NCI-H524 treated with DMSO at 0.1 percent for 48 hours (cell line): ENCODE measurements at regions not wholly inside any gene's neighbourhood (a gene's known extent, or its start where the extent isn't known, plus 50 kb on each side); places are given as distances from the start of the nearest gene placed in this dataset.
A peak's percentile ranks its signal among the peaks of the same experiment; 100 is the strongest.

Experiments used
- DNase-seq: peaks from one replicate; lab custom pipeline; 2025; lab: John Stamatoyannopoulos, UW

GRCh38 chr2:128632501-128632800 lies 313.8 kb upstream of the HS6ST1 start:
- no peak for DNase-seq

GRCh38 chr2:128633501-128633900 lies 314.8 kb upstream of the HS6ST1 start:
- no peak for DNase-seq

DNA sequence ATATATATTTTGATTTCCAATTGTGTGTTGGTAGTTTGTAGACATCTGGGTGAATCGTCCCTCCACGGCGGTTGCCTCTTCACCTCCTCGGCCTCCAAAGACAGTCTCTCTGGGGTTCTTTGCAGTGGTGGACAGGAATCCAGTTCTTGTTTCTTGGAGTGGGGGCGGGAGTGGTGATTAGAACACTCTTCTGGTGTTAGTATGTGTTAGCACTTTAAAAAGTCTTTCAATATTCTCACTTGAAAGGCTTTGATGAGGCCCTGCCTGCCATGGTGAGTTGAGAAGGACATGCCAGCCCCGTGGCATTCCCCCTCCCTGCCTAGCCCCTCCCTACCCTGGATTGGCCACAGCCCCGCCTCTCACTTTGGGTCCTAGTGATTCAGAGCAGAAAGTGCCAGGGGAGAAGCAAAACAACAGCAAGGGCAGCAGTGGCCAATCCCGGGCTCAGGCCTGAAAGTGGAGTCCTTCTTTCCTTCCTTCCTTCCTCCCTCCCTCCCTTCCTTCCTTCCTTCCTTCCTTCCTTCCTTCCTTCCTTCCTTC lies 316.8 kb upstream of the HS6ST1 start:
- DNase-seq, result no peak

GRCh38 chr2:128636802-128637147 lies 318.1 kb upstream of the HS6ST1 start:
- no peak for DNase-seq

GRCh38 chr2:128637481-128638155 lies 318.9 kb upstream of the HS6ST1 start:
- no peak for DNase-seq

DNA sequence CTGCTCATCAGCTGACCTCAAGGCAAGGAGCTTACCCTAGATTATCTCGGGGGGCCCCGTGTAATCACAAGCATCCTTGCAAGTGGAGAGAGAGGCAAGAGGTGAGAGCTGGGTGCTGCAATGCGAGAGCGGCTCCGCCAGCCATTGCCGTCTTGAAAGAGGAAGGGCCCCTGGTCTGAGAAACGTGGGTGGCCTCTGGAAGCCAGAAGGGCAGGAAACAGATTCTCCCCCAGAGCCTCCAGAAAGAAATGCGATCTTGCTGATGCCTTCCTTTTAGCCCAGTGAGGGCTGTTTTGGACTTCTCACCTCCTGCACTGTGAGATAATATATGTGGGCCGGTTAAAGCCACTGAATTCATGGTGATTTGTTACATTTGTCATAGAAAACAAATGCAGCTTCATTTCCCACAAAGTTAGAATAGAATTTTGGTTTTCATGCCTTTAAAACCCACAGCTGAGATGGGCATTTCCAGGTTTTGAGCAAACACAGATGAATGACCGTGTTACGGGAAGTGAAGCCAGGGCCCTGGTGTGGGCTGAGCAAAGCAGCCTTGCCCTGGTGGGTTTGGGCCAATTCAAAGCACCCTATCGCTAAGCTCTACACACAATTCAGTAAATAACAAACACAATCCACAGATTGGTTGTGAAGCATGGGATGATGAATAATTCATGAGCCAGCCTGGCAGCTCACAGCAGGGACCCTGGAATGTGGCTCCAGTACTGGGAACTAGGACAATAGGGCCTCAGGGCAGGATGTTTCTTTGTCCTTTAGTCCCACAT lies 319.9 kb upstream of the HS6ST1 start:
- DNase-seq, result peak; percentile 7

DNA sequence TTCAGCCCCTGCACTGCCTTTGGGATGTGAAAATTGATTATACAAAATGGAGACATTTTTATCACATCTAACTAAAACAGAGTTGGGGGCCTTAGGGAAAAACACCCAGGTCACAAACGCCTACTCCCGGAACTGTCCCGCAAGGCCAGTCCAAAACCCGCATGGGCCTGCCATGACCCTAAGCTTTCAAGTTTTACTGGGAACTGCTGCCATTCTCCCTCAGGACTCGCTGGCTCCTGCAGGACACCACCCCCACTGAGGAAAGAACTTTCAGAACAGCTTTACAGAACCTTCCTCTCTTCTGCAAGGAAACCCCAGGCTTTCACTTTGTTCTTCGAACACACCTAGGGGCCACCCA lies 320.4 kb upstream of the HS6ST1 start:
- no peak for DNase-seq

DNA sequence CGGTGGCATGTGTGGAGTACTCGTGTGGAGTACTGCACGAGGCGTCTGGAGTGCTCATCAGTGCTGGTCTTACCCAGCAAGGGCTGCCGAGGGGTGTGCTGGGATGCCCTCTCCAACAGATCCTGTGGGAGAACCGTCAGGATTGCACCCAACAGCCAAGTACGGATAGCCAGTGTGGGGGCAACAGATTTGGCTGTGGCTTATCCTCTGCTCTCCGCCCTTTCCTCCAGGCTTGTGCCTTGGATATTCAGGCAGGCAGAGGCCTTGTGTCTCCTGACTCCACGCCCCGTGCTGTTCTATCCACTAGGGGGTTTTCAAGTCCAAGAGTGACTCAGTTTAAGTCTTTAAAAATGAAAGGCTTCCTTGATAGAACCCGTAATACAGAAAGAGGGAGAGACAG lies 321.0 kb upstream of the HS6ST1 start:
- no peak for DNase-seq

DNA sequence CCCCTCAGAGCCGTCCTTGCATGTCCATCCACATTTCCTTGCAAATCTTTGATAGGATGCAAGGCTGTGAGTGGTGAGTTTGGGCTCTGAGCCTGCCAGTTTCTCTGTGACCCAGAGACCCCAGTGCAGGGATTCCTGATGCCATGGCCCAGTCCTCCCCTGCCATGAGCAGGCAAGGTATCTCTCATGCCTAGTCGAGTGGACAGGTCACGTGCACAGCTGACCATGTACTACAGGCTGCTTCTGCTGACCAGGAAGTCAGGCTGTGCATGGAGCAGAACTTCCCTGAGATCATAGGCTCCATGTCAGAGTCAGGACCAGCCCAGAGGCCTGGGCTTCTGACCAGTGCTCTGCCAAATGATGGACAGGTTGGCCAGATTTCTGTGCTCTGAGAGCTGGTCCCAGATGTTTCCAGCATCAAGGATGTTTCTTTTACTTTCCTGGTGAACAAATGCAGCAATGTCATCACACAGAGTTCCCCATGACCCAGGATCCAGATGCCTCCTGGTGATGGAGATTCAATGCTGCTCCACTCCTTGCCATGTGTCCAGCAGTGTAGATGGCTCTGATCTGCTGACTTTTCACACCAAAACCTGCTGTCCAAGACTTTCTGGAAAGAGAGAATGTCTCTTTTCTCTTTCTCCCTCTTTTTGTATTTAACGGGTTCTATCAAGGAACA lies 321.6 kb upstream of the HS6ST1 start:
- no peak for DNase-seq

DNA sequence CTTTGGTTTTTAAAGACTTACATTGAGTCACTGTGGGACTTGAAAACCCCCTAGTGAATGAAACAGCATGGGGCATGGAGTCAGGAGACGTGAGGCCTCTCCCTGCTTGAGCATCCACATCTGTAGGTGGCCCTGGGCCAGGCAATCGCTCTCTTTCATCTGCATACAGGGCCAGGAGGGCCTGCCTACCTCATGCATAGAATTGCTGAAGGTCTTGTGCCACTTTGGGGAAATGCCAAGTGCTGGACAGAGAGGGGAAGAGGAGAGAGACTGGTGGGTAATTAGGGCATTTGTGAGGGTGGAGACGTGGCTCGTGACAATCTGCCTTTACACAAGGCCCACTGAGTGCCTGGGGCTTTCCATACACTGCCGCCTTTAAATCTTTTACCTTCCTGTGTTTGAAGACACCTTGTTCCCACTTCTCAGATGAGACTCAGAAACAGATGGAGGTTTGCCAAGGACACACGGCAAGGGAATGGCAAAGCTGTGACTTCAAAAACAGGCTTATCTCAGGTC lies 322.2 kb upstream of the HS6ST1 start:
- DNase-seq, result no peak

GRCh38 chr2:128641421-128642080 lies 322.9 kb upstream of the HS6ST1 start:
- no peak for DNase-seq

GRCh38 chr2:128642316-128642715 lies 323.6 kb upstream of the HS6ST1 start:
- no peak for DNase-seq

DNA sequence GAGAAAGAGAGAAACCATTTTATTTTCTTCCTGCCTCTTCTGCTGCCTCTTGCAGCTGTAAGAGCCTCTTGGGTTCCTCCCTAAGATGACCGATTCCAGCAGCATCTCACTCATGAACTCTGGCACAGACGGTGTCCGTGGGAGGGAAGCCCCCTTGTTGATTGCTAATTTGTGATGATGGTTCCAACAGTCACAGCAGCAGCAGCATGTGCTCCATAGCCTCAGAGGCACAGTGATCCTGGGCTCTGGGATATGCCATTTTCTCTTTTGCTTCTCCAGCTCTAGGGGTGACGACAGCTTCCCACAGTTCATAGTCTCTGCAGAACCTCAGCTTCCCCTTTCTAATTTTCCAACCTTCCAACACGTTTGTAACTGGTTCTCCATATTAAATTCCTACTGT lies 324.2 kb upstream of the HS6ST1 start:
- DNase-seq, result no peak

GRCh38 chr2:128643221-128644065 lies 324.8 kb upstream of the HS6ST1 start:
- no peak for DNase-seq

- DNase-seq, result no peak
Observed at GRCh38 chr2:128644156-128644555, 325.5 kb upstream of the HS6ST1 start.

DNA sequence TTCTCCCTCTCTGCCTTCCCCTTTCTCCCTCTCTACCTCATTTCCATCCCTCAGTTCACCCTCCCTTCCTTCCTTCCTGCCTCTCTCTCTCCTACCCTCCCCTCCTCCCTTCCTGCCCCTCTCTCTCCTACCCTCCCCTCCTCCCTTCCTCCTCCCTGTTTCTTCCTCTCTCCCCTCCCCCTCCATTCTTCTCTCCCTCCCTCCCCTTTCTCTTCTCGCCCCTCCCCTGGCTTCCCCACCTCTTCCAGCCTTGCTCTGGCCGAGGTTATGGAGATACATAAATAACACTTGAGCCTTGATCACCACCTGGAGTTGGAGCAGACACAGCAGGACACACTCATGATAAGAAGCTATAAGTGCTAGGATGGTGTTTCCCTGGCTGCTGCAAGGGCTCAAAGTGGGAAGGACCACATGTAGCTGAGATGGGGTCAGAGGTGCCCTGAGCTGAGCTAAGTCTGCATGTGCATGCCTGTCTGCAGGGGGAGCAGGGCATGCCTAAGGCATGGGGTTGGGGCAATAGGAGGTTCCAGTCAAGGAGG lies 326.1 kb upstream of the HS6ST1 start:
- DNase-seq, result peak; percentile 93

GRCh38 chr2:128645631-128646030 lies 327.0 kb upstream of the HS6ST1 start:
- DNase-seq, result no peak

GRCh38 chr2:128646091-128646490 lies 327.4 kb upstream of the HS6ST1 start:
- DNase-seq, result no peak

DNA sequence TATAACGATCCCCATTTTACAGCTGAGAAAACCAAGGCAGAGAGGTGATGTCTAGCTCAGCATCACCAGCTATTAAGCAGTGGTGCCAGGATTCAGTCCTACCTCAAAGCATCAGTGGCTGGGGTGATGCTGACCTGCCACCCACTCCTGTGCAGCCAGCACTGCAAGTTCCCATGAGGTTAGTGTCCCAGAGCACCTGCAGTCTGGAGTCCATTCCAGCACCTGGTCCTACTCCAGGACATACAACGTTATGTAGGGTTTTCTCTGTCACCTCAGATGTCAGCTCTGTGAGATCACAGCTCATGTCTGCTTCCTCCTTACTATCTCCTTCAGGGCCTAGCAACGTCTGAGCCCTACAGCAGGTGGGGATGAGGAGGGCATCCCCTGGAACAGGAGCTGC lies 328.0 kb upstream of the HS6ST1 start:
- no peak for DNase-seq

- no peak for DNase-seq
Observed at GRCh38 chr2:128651000-128651399, 332.3 kb upstream of the HS6ST1 start.

DNA sequence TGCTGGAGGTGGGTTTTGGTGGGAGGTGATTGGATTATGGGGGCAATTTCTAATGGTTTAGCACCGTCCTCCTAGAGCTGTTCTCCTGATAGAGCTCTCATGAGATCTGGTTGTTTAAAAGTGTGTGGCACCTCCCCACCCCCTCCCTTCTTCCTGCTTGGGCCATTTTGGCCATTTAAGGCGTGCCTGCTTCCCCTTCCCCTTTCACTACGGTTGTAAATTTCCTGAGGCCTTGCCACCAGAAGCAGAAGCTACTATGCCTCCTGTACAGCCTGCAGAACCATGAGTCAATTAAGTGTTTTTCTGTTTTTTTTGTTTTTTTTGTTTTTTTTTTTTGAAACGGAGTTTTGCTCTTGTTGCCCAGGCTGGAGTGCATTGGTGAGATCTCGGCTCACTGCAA lies 335.7 kb upstream of the HS6ST1 start:
- DNase-seq, result no peak
